Liver (tissue), 8 donors: ENCODE measurements at regions not wholly inside any gene's neighbourhood (a gene's known extent, or its start where the extent isn't known, plus 50 kb on each side); places are given as distances from the start of the nearest gene placed in this dataset.

ENCODE experiments used
- DNase-seq: peaks from one replicate; pipeline ENCODE4 v3.0.0-alpha.2; 2017; ENCODE audit warnings: low spot score
- H3K27ac ChIP-seq, 2 donors: one replicate each; pipeline ENCODE4 v1.7.0; 2013; ENCODE audit warnings: inconsistent platforms in 2 of 2, low read length in 2 of 2, control low read depth in 1 of 2, low read depth in 1 of 2, mild to moderate bottlenecking in 1 of 2
- H3K27me3 ChIP-seq, 4 donors: one replicate each; pipeline versions ENCODE4 v1.6.1 to v1.7.0; 2013; ENCODE audit warnings: low read length in 3 of 4, inconsistent platforms in 1 of 4, mild to moderate bottlenecking in 1 of 4, moderate library complexity in 1 of 4; ENCODE audit not compliant: control insufficient read depth in 4 of 4, insufficient read depth in 4 of 4
- H3K36me3 ChIP-seq, 4 donors: one replicate each; pipeline versions ENCODE4 v1.6.1 to v1.7.0; 2013; ENCODE audit warnings: low read length in 3 of 4, mild to moderate bottlenecking in 3 of 4, low read depth in 1 of 4, moderate library complexity in 1 of 4; ENCODE audit not compliant: control insufficient read depth in 4 of 4, insufficient read depth in 3 of 4
- H3K4me1 ChIP-seq, 4 donors: one replicate each; pipeline versions ENCODE4 v1.6.1 to v1.7.0; 2013; ENCODE audit warnings: low read length in 3 of 4, mild to moderate bottlenecking in 3 of 4, moderate library complexity in 1 of 4; ENCODE audit not compliant: control insufficient read depth in 4 of 4, insufficient read depth in 4 of 4
- H3K4me3 ChIP-seq, 3 donors: one replicate each; pipeline versions ENCODE4 v1.6.1 to v1.7.0; 2013; ENCODE audit warnings: low read length in 3 of 3, control low read depth in 1 of 3, low read depth in 1 of 3, mild to moderate bottlenecking in 1 of 3
- H3K9ac ChIP-seq, 2 donors: one replicate each; pipeline ENCODE4 v1.7.0; 2013; ENCODE audit warnings: low read length in 2 of 2, mild to moderate bottlenecking in 2 of 2, moderate library complexity in 2 of 2, control low read depth in 1 of 2, low read depth in 1 of 2
- H3K9me3 ChIP-seq, 4 donors: one replicate each; pipeline versions ENCODE4 v1.6.1 to v1.7.0; 2013; ENCODE audit warnings: low read length in 3 of 4; ENCODE audit not compliant: control insufficient read depth in 4 of 4
- ATF3 ChIP-seq: IDR thresholded peaks from 2 replicates; pipeline ENCODE4 v1.6.1; 2016; ENCODE audit warnings: antibody characterized with exemption
- CTCF ChIP-seq: fragments of 150-350 bp; IDR thresholded peaks from 2 replicates; pipeline ENCODE4 v1.5.1; 2017; ENCODE audit warnings: improper control_type of control experiment, low read depth, low read length; ENCODE audit not compliant: missing input control
- EGR1 ChIP-seq, 2 donors: IDR thresholded peaks; 2 replicates each; pipeline ENCODE4 v1.6.1; 2016 to 2018; ENCODE audit warnings: antibody characterized with exemption in 2 of 2, low read depth in 2 of 2
- FOXA1 ChIP-seq: IDR thresholded peaks from 2 replicates; pipeline ENCODE4 v1.6.1; 2016; ENCODE audit warnings: antibody characterized with exemption
- FOXA2 ChIP-seq: IDR thresholded peaks from 2 replicates; pipeline ENCODE4 v1.6.1; 2016; ENCODE audit warnings: antibody characterized with exemption
- GABPA ChIP-seq, 2 donors: IDR thresholded peaks in 1 of 2; conservative IDR thresholded peaks in 1 of 2; 2 replicates each; pipeline ENCODE4 v1.6.1; 2016; ENCODE audit warnings: antibody characterized with exemption in 2 of 2, mild to moderate bottlenecking in 1 of 2, moderate library complexity in 1 of 2
- HNF4A ChIP-seq, 2 donors: conservative IDR thresholded peaks; 2 replicates each; pipeline ENCODE4 v1.6.1; 2016; ENCODE audit warnings: antibody characterized with exemption in 2 of 2, mild to moderate bottlenecking in 2 of 2
- MAX ChIP-seq: IDR thresholded peaks from 2 replicates; pipeline ENCODE4 v1.6.1; 2016; ENCODE audit warnings: antibody characterized with exemption
- NR2F2 ChIP-seq: IDR thresholded peaks from 2 replicates; pipeline ENCODE4 v1.6.1; 2016; ENCODE audit warnings: antibody characterized with exemption
- RXRA ChIP-seq, 2 donors: IDR thresholded peaks; 2 replicates each; pipeline ENCODE4 v1.6.1; 2017 to 2018; ENCODE audit warnings: antibody characterized with exemption in 2 of 2, mild to moderate bottlenecking in 1 of 2
- SP1 ChIP-seq: IDR thresholded peaks from 2 replicates; pipeline ENCODE4 v1.6.1; 2018; ENCODE audit warnings: antibody characterized with exemption, mild to moderate bottlenecking
- TAF1 ChIP-seq: conservative IDR thresholded peaks from 2 replicates; pipeline ENCODE4 v1.6.1; 2016; ENCODE audit warnings: antibody characterized with exemption, mild to moderate bottlenecking
- ZBTB33 ChIP-seq: IDR thresholded peaks from 2 replicates; pipeline ENCODE4 v1.6.1; 2016; ENCODE audit warnings: antibody characterized with exemption
- WGBS: extraction: QIAGEN DNeasy Blood & Tissue Kit; methylation state at CpG from one replicate; pipeline ENCODE4 v1.1.7; 2013; 5-methylcytosine and 5-hydroxymethylcytosine counted together
- donor health status: healthy.
- donor health status: healthy.
- donor health status: healthy.
- donor health status: healthy.
- donor health status: healthy.

GRCh38 chr11:11089805-11090204 is 232.0 kb upstream of the ZBED5 start:
- no peaks in the 10 kb centered on the region for H3K4me1 ChIP-seq
- 94% methylated on average over 4 of the region's 4 CpGs for WGBS
- H3K27ac ChIP-seq, result no peak overlapping the region
- TF ChIP-seq MAX, result no peak
- TF ChIP-seq NR2F2, result no peak
- TF ChIP-seq TAF1, result no peak
- no peak for TF ChIP-seq GABPA (IDR thresholded peaks at IDR 0.05 in 1 of 2, conservative IDR thresholded peaks at IDR 0.05 in 1 of 2)
- no peak for TF ChIP-seq FOXA2
- no peak for TF ChIP-seq RXRA (IDR thresholded peaks at IDR 0.05)
- no peak for TF ChIP-seq SP1
- TF ChIP-seq CTCF, result no peak
- no peak overlapping the region for H3K4me3 ChIP-seq
- DNase-seq, result no peak
- H3K36me3 ChIP-seq, result no peaks in the 10 kb centered on the region
- H3K9ac ChIP-seq, result no peak overlapping the region
- no peaks in the 10 kb centered on the region for H3K27me3 ChIP-seq
- peaks cover 3 to 11% (median 3%) of the 10 kb centered on the region in 4 donors for H3K9me3 ChIP-seq

GRCh38 chr11:11086979-11087378 is 229.1 kb upstream of the ZBED5 start:
- H3K4me1 ChIP-seq, result no peaks in the 10 kb centered on the region
- DNase-seq, result no peak
- H3K9ac ChIP-seq, result no peak overlapping the region
- H3K36me3 ChIP-seq, result no peaks in the 10 kb centered on the region
- H3K27me3 ChIP-seq, result no peaks in the 10 kb centered on the region
- WGBS, result 93% methylated on average over 2 of the region's 2 CpGs
- no peak overlapping the region for H3K4me3 ChIP-seq
- H3K27ac ChIP-seq, result no peak overlapping the region
- no peak for TF ChIP-seq RXRA (IDR thresholded peaks at IDR 0.05)
- no peak for TF ChIP-seq NR2F2
- TF ChIP-seq FOXA1, result no peak
- TF ChIP-seq TAF1, result no peak
- TF ChIP-seq EGR1 (IDR thresholded peaks at IDR 0.05; ENCODE audit: low read depth in 2 of 2), result no peak
- TF ChIP-seq HNF4A (conservative IDR thresholded peaks at IDR 0.05), result no peak
- peaks cover 3 to 7% (median 3%) of the 10 kb centered on the region in 4 donors for H3K9me3 ChIP-seq

GRCh38 chr11:11085580-11085979 is 227.7 kb upstream of the ZBED5 start:
- no peaks in the 10 kb centered on the region for H3K9me3 ChIP-seq
- H3K4me1 ChIP-seq, result no peaks in the 10 kb centered on the region
- no peaks in the 10 kb centered on the region for H3K27me3 ChIP-seq
- no peak for DNase-seq
- H3K4me3 ChIP-seq, result no peak overlapping the region
- H3K9ac ChIP-seq, result no peak overlapping the region
- no peaks in the 10 kb centered on the region for H3K36me3 ChIP-seq
- no peak overlapping the region for H3K27ac ChIP-seq
- no peak for TF ChIP-seq RXRA (IDR thresholded peaks at IDR 0.05)
- TF ChIP-seq ATF3, result no peak
- no peak for TF ChIP-seq NR2F2
- no peak for TF ChIP-seq ZBTB33
- TF ChIP-seq TAF1, result no peak
